SK-N-SH (cell line): ENCODE measurements at regions not wholly inside any gene's neighbourhood (a gene's known extent, or its start where the extent isn't known, plus 50 kb on each side); places are given as distances from the start of the nearest gene placed in this dataset.

ENCODE experiments used
- CTCF ChIA-PET: fragments of 300-600, 350-600 bp; formaldehyde crosslinking; extraction: SDS; loops from one replicate; lab custom pipeline; 2021; lab: Yijun Ruan, JAX
- POLR2A ChIA-PET: fragments of 350-600 bp; sonication (Branson Sonifier 250); formaldehyde crosslinking; extraction: SDS; loops from one replicate; lab custom pipeline; 2020; ENCODE audit warnings: antibody characterized with exemption, inconsistent platforms; lab: Yijun Ruan, JAX
- DNase-seq: peaks from one replicate; pipeline ENCODE4 v3.0.0; 2012
- H2AFZ ChIP-seq: fragments of 200-600 bp; sonication (generic); 2 replicates; pipeline ENCODE4 v1.8.1; 2016; ENCODE audit warnings: antibody characterized with exemption, mild to moderate bottlenecking, low read depth
- H3F3A ChIP-seq: fragments of 200-600 bp; sonication (generic); replicated peaks from 2 replicates; pipeline ENCODE3; 2016; ENCODE audit warnings: antibody characterized with exemption, mild to moderate bottlenecking; ENCODE audit not compliant: insufficient read depth
- H3K27ac ChIP-seq, 2 experiments: fragments of 200-500 bp in 1 of 2; fragments of 200-600 bp in 1 of 2; sonication (Bioruptor generic) in 1 of 2; sonication (generic), shearing (Covaris generic) in 1 of 2; 2 replicates each; pipeline versions ENCODE4 v1.5.1 to v1.6.1; 2014 to 2016; ENCODE audit warnings: low read depth in 2 of 2, inconsistent platforms in 1 of 2, low read length in 1 of 2, mild to moderate bottlenecking in 1 of 2, mixed read lengths in 1 of 2
- H3K27me3 ChIP-seq: fragments of 200-600 bp; sonication (generic), shearing (Covaris generic); 2 replicates; pipeline ENCODE4 v1.6.1; 2016; ENCODE audit warnings: mixed run types; ENCODE audit not compliant: insufficient read depth
- H3K36me3 ChIP-seq, 2 experiments: fragments of 200-500 bp in 1 of 2; fragments of 200-600 bp in 1 of 2; sonication (Bioruptor generic) in 1 of 2; sonication (generic) in 1 of 2; replicated peaks in 1 of 2; 2 replicates each; pipeline versions ENCODE3 to v1.5.1; 2014 to 2016; ENCODE audit warnings: low read length in 1 of 2, mild to moderate bottlenecking in 1 of 2; ENCODE audit not compliant: insufficient read depth in 2 of 2, control insufficient read depth in 1 of 2
- H3K4me1 ChIP-seq, 2 experiments: fragments of 200-500 bp in 1 of 2; fragments of 200-600 bp in 1 of 2; sonication (Bioruptor generic) in 1 of 2; sonication (generic), shearing (Covaris generic) in 1 of 2; 2 replicates each; pipeline versions ENCODE4 v1.5.1 to v1.6.1; 2014 to 2016; ENCODE audit warnings: low read depth in 1 of 2, low read length in 1 of 2, mixed run types in 1 of 2; ENCODE audit not compliant: insufficient read depth in 2 of 2, control insufficient read depth in 1 of 2
- H3K4me2 ChIP-seq: fragments of 200-600 bp; sonication (generic), shearing (Covaris generic); 2 replicates; pipeline ENCODE4 v1.6.1; 2017; ENCODE audit warnings: mixed run types
- H3K4me3 ChIP-seq, 2 experiments: fragments of 200-500 bp in 1 of 2; fragments of 200-600 bp in 1 of 2; sonication (Bioruptor generic) in 1 of 2; sonication (generic), shearing (Covaris generic) in 1 of 2; 2 replicates each; pipeline versions ENCODE4 v1.5.1 to v1.8.1; 2014 to 2016; ENCODE audit warnings: low read depth in 2 of 2, inconsistent platforms in 1 of 2, low read length in 1 of 2, mild to moderate bottlenecking in 1 of 2, mixed read lengths in 1 of 2, moderate library complexity in 1 of 2
- H3K79me2 ChIP-seq: fragments of 200-600 bp; sonication (generic); 2 replicates; pipeline ENCODE4 v1.8.1; 2017; ENCODE audit warnings: mild to moderate bottlenecking; ENCODE audit not compliant: insufficient read depth
- H3K9ac ChIP-seq: fragments of 200-600 bp; sonication (generic); 2 replicates; pipeline ENCODE4 v1.6.1; 2017; ENCODE audit warnings: mixed run types
- H3K9me2 ChIP-seq: fragments of 200-600 bp; sonication (generic); 2 replicates; pipeline ENCODE4 v1.6.1; 2017; ENCODE audit warnings: mixed run types
- H3K9me3 ChIP-seq: fragments of 200-600 bp; sonication (generic); 2 replicates; pipeline ENCODE4 v1.6.1; 2017; ENCODE audit warnings: mixed run types, mild to moderate bottlenecking, moderate library complexity
- H4K20me1 ChIP-seq: fragments of 200-600 bp; sonication (generic); 2 replicates; pipeline ENCODE4 v1.6.1; 2017; ENCODE audit warnings: mild to moderate bottlenecking, mixed run types; ENCODE audit not compliant: insufficient read depth
- EZH2phosphoT487 ChIP-seq: fragments of 200-600 bp; sonication (generic); IDR thresholded peaks from 2 replicates; pipeline ENCODE4 v1.6.1; 2017; ENCODE audit warnings: low read depth, mixed run types, mild to moderate bottlenecking, antibody characterized with exemption, moderate library complexity, borderline replicate concordance
- FOSL2 ChIP-seq: IDR thresholded peaks from 2 replicates; pipeline ENCODE4 v1.4.0; 2012; ENCODE audit warnings: low read depth, mild to moderate bottlenecking, moderate library complexity, borderline replicate concordance
- FOXM1 ChIP-seq: IDR thresholded peaks from 2 replicates; pipeline ENCODE4 v1.4.0; 2012; ENCODE audit warnings: low read depth, mild to moderate bottlenecking
- GABPA ChIP-seq: IDR thresholded peaks from 2 replicates; pipeline ENCODE4 v1.4.0; 2012; ENCODE audit warnings: low read depth, mild to moderate bottlenecking
- GATA2 ChIP-seq: sonication (generic); formaldehyde crosslinking; IDR thresholded peaks from 2 replicates; pipeline ENCODE4 v1.5.0; 2020; ENCODE audit warnings: mild to moderate bottlenecking, missing genetic modification reagents
- MXI1 ChIP-seq: IDR thresholded peaks from 2 replicates; pipeline ENCODE4 v1.6.1; 2012; ENCODE audit warnings: mild to moderate bottlenecking, low read depth, low read length, improper control_type of control experiment
- NFIC ChIP-seq: IDR thresholded peaks from 2 replicates; pipeline ENCODE4 v1.4.0; 2012; ENCODE audit warnings: borderline replicate concordance
- NRF1 ChIP-seq: IDR thresholded peaks from 2 replicates; pipeline ENCODE4 v1.6.1; 2012; ENCODE audit warnings: low read depth, mild to moderate bottlenecking, low read length
- POLR2AphosphoS5 ChIP-seq: IDR thresholded peaks from 2 replicates; pipeline ENCODE4 v1.6.1; 2012; ENCODE audit warnings: low read depth, low read length
- RAD21 ChIP-seq: IDR thresholded peaks from 2 replicates; pipeline ENCODE4 v1.6.1; 2012; ENCODE audit warnings: mild to moderate bottlenecking, low read length
- RCOR1 ChIP-seq: fragments of 150-350 bp; IDR thresholded peaks from 2 replicates; pipeline ENCODE4 v1.6.1; 2017; ENCODE audit warnings: antibody characterized with exemption, low read length
- RXRA ChIP-seq: IDR thresholded peaks from 2 replicates; pipeline ENCODE4 v1.4.0; 2012; ENCODE audit warnings: low read depth, mild to moderate bottlenecking, borderline replicate concordance
- SIN3A ChIP-seq: IDR thresholded peaks from 2 replicates; pipeline ENCODE4 v1.6.1; 2012; ENCODE audit warnings: low read depth, mild to moderate bottlenecking, low read length, moderate library complexity, borderline replicate concordance
- SMC3 ChIP-seq: IDR thresholded peaks from 2 replicates; pipeline ENCODE4 v1.6.1; 2012; ENCODE audit warnings: low read depth, low read length, improper control_type of control experiment
- TAF1 ChIP-seq: IDR thresholded peaks from 2 replicates; pipeline ENCODE4 v1.6.1; 2012; ENCODE audit warnings: low read depth, mild to moderate bottlenecking, low read length, moderate library complexity, borderline replicate concordance
- USF1 ChIP-seq: IDR thresholded peaks from 2 replicates; pipeline ENCODE4 v1.4.0; 2012; ENCODE audit warnings: low read depth, borderline replicate concordance
- YY1 ChIP-seq: IDR thresholded peaks from 2 replicates; pipeline ENCODE4 v1.4.0; 2012; ENCODE audit warnings: low read depth, mild to moderate bottlenecking
- WGBS: methylation state at CpG from one replicate; pipeline ENCODE4 v1.1.6; 2017; ENCODE audit warnings: low lambda C conversion rate; 5-methylcytosine and 5-hydroxymethylcytosine counted together
- TF ChIP-seq, protein P1 (sequence below): fragments of 150-350 bp; IDR thresholded peaks from 2 replicates; pipeline ENCODE4 v1.6.1; 2016; ENCODE audit warnings: mild to moderate bottlenecking, low read depth, low read length

DNA sequence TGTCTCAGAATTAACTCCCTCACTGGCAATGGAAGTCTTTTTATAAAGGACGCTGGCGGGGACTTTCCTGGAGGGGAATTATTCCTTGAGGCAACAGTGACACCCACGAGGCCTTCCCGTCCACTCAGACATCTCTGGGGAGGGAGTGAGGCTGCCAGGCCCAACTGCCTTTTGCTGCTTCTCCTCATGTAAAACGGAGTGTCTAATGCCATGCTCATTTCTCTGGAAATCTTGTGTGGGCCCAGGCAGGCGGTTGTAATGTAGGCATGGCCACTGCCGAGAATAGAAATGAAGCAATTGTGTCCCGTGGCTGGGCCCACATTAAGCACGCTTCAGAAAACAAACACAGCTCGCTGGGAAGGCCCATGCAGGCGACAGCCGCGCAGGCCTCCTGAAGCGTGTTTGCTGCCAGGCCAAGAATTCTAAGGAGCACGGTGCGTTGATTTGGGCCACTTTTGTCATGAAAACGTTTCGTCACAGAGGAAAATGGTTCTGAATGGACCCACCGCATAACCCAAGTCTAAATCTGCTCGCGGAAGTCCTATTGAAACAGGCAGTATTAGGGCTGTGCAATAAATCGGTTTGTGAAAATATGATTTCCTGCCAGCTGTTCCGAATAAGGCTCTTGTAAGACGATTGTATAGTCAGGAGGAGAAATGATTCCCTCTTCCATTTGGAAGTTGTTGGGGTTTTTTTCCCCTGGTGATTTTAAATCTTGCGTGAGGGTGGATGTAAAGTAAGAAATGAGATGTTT is 104.2 kb upstream of the CHST15 start:
- Histone ChIP-seq H3F3A (no peaks in the 10 kb centered on the region), H3K27ac (no peak overlapping the region), H3K4me2 (no peak overlapping the region), H3K27me3 (no peaks in the 10 kb centered on the region), H3K4me3 (no peak overlapping the region), H2AFZ (no peak overlapping the region), H4K20me1 (no peaks in the 10 kb centered on the region), H3K4me1 (peaks cover 0 to 2% of the 10 kb centered on the region in 2 experiments; a peak in 1 of 4 replicates), H3K9me2 (no peaks in the 10 kb centered on the region), H3K36me3 (no peaks in the 10 kb centered on the region), H3K9ac (no peak overlapping the region), H3K79me2 (no peaks in the 10 kb centered on the region), H3K9me3 (peaks cover 4% of the 10 kb centered on the region; the same call in 1 of the 2 replicates)
- POLR2A ChIA-PET, result no interaction called here
- WGBS, result 54% methylated on average over 24 of the region's 25 CpGs
- CTCF ChIA-PET, result interaction anchor here (1.4 kb wide), 1 partner anchor 191 kb away, joined by 3 read pairs; no protein-coding TSS in a partner anchor
- TF ChIP-seq NFIC (no peak), MXI1 (no peak), RXRA (no peak), SIN3A (no peak), POLR2AphosphoS5 (no peak)
- TF ChIP-seq, protein P1, sequence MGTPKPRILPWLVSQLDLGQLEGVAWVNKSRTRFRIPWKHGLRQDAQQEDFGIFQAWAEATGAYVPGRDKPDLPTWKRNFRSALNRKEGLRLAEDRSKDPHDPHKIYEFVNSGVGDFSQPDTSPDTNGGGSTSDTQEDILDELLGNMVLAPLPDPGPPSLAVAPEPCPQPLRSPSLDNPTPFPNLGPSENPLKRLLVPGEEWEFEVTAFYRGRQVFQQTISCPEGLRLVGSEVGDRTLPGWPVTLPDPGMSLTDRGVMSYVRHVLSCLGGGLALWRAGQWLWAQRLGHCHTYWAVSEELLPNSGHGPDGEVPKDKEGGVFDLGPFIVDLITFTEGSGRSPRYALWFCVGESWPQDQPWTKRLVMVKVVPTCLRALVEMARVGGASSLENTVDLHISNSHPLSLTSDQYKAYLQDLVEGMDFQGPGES, result no peak
- no peak for DNase-seq

GRCh38 chr10:124196659-124197058 is 103.3 kb upstream of the CHST15 start:
- H3K27me3 ChIP-seq, result no peaks in the 10 kb centered on the region
- no peak overlapping the region for H3K27ac ChIP-seq
- no peak overlapping the region for H3K9ac ChIP-seq
- H3K4me1 ChIP-seq, result peaks cover 0 to 2% of the 10 kb centered on the region in 2 experiments; a peak in 1 of 4 replicates
- 31% methylated on average over 5 of the region's 5 CpGs for WGBS
- H3K4me3 ChIP-seq, result no peak overlapping the region
- ChIA-PET CTCF (interaction anchor here (1.5 kb wide), 1 partner anchor 192 kb away, joined by 4 read pairs; no protein-coding TSS in a partner anchor), POLR2A (no interaction called here)
- no peaks in the 10 kb centered on the region for H3F3A ChIP-seq
- no peaks in the 10 kb centered on the region for H4K20me1 ChIP-seq
- DNase-seq, result no peak
- TF ChIP-seq MXI1, result no peak
- TF ChIP-seq SMC3, result no peak
- TF ChIP-seq, all 33 proteins: peak for 0
- H3K9me3 ChIP-seq, result peaks cover 4% of the 10 kb centered on the region; the same call in 1 of the 2 replicates
- no peaks in the 10 kb centered on the region for H3K36me3 ChIP-seq
- no peaks in the 10 kb centered on the region for H3K9me2 ChIP-seq
- no peaks in the 10 kb centered on the region for H3K79me2 ChIP-seq
- H2AFZ ChIP-seq, result no peak overlapping the region
- H3K4me2 ChIP-seq, result no peak overlapping the region

- Histone ChIP-seq H3K9me2 (no peaks in the 10 kb centered on the region), H3K27me3 (no peaks in the 10 kb centered on the region), H3K9me3 (peaks cover 4% of the 10 kb centered on the region; the same call in 1 of the 2 replicates), H4K20me1 (no peaks in the 10 kb centered on the region), H3K79me2 (no peaks in the 10 kb centered on the region), H3K4me2 (no peak overlapping the region), H2AFZ (no peak overlapping the region), H3K27ac (no peak overlapping the region), H3K36me3 (no peaks in the 10 kb centered on the region), H3K4me3 (no peak overlapping the region), H3F3A (no peaks in the 10 kb centered on the region), H3K9ac (no peak overlapping the region), H3K4me1 (peaks cover 0 to under 1% of the 10 kb centered on the region in 2 experiments; a peak in 1 of 4 replicates)
- 7% methylated on average over 2 of the region's 2 CpGs for WGBS
- ChIA-PET CTCF (interaction anchor here (0.9 to 1.4 kb wide), 3 partner anchors 12 to 200 kb away, joined by 3 read pairs; no protein-coding TSS in a partner anchor), POLR2A (no interaction called here)
- DNase-seq, result no peak
- TF ChIP-seq EZH2phosphoT487 (no peak), FOSL2 (no peak), YY1 (no peak), FOXM1 (no peak), GATA2 (CRISPR knock-in tag) (no peak), TAF1 (no peak), USF1 (no peak), MXI1 (no peak), GABPA (no peak), NRF1 (no peak), RAD21 (no peak), RCOR1 (no peak)
- TF ChIP-seq, protein P1, result no peak
These were observed 100.9 kb upstream of the CHST15 start for GRCh38 chr10:124194199-124194824.
